GM18498 (cell line): ENCODE measurements at regions not wholly inside any gene's neighbourhood (a gene's known extent, or its start where the extent isn't known, plus 50 kb on each side); places are given as distances from the start of the nearest gene placed in this dataset.
"Not testable (repeated sequence)": the region's sequence is repeated elsewhere in the genome, so short reads cannot be mapped to it uniquely, and the experiment has no call there.

Experiments used
- ATAC-seq: cut with Tn5 transposase; IDR thresholded peaks from one replicate; pipeline ENCODE4 v1.9.1; 2021; ENCODE audit warnings: mild to moderate bottlenecking, moderate library complexity; ENCODE audit not compliant: unreplicated experiment

- ATAC-seq = no peak
Measured at GRCh38 chr13:73329355-73329754, 270.6 kb downstream of the KLF5 start.

DNA sequence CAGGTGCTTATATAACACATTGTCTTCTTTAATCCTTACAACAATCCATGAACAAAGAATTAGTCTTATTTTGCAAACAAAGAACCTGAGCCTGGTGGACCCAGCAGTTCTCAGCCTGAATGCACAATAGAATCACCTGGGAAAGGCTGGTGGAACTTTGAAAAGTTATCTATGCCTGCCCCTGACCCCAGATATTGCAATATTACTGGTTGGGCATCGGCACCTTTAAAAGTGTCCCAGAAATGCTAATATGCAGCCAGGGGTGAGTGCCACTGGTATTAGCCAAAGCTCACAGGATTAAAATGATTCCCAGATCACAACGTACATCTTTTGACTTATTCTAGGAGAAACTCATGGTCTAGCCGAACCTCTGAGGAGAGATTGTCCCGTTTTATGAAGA is 268.8 kb downstream of the KLF5 start:
- no peak for ATAC-seq

DNA sequence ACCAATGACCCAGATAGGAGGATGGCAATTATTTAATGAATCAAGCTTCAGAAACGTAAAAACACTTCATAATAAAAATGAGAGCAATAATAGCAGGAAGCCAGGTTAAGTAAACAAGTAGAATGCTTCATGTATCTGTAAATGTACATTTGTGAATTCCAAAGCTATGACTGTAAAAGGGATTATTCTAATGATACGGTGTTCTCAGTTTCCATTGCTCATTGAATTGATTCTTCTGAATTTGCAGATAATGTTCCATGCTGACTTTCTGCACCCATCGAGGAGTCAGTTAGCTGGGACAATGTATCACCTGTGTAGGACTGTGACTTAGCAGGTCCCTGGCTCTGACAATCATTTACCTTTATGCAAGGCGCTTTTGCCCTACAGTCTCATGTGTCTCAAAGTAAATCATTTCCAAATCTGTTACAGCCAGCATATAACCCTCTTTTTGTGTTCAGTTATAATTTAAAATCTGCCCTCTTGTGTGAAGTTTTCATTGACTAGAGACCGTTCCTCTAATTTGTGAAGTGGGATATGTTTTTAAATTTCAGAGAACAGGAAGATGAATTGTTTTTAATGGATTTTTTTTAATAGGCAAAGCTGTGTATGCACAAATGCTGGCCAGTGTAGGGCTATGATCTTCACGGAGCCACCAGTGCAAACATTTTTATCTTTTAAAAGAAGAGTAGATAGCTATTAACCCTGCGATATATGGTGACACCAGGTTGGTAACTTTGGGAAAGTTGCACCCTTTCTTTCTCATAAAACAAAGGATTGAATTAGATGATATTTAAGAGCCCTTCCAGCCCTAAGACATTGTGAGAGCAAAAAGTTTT is 267.1 kb downstream of the KLF5 start:
- ATAC-seq = peak; percentile 64

DNA sequence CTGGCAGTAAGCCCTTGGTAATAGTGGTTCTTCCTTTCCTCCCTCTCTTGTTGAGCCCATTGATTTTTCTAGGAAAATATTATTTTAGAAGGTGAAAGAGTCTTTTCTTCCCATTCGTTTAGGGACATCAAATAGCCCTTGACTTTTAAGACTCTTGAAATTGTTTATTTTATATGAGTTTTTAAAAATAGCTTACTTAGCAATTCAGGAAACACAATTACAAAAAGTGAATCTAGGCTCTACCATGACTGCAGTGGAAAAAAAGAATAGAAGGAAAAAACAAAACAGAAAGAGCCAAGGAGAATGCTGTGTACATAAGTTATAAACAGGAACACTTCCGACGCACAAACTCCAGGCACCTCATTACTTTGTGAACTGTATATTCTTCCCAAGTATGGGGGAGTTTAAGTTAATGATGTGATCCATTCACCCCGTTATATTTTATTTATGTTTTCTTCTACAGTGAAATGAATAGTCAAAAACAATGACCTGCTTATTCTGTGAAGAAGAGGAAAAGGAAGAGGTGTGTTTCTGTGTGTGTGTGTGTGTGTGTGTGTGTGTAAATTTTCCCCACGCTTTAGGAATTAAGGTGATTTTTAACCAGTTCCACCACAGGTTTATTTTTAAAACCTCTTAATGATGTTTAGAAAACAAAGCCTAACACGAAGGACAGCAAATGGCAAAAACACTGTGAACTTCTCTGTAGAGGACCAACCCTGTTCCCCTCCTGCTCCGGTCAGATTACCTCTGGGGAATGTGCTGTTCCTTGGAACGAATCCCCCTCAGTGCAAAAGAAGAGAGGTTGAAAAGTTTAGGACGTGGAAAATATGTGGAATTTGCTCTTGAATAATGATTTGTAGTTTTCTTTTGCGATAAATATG is 266.3 kb downstream of the KLF5 start:
- no peak for ATAC-seq

GRCh38 chr13:73323615-73324014 is 264.8 kb downstream of the KLF5 start:
- ATAC-seq = no peak

GRCh38 chr13:73321043-73321442 is 262.2 kb downstream of the KLF5 start:
- ATAC-seq = no peak

DNA sequence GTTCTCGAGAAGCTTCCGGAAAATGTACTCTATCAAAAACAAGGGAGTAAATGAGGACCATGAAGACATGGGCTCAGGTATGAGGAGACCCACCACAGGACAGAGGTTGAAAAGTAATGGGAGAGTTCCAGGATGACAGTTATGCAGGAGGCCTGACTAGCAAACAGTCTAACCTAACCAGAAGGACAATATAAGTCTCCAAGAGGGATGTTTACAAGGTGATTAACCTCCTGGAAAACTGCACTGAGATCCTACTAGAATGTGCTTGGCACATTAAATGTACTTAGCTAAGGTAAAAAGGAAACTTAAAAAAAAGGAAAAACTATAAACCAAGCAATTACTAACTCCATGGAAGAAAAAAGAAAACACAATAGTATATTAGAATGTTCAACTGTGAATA is 258.3 kb downstream of the KLF5 start:
- ATAC-seq = no peak

- ATAC-seq = no peak
Measured at GRCh38 chr13:73310366-73310765, 251.6 kb downstream of the KLF5 start.

DNA sequence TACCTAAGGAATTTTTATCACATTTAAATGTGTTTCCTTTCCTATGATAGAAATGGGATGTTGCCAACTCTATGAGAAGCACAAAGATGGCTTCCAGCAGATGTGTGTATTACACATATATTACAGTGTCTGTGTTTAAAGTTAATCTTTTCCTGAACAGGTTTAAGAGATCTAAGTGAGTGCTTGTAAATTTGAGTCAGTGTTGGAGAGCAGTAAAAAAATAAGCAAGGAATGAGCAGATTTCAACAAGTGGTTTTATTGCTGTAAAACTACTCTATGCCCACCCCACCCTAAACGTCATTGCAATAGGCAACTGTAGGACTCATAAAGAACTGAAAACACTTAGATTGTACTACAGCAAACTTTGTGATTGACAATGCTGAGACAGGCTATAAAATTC is 248.7 kb downstream of the KLF5 start:
- no peak for ATAC-seq

DNA sequence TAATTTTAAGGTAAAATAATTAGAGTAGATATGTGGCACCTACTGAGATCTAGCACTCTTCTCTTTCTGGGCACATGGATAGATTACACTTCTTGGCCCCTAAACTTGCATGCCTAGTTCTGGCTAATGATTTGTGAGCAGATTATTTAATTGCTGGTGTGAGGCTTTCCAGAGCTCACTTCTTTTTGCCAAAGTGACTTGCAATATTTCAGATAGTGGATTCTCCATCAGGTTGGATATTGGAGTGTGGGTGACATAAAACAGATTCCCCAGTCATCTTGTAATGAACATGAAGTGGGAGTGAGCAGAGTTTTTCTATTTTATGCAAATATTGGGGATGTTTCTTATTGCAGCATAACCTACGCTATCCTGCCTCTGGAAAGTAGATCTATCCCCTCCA is 247.9 kb downstream of the KLF5 start:
- no peak for ATAC-seq

DNA sequence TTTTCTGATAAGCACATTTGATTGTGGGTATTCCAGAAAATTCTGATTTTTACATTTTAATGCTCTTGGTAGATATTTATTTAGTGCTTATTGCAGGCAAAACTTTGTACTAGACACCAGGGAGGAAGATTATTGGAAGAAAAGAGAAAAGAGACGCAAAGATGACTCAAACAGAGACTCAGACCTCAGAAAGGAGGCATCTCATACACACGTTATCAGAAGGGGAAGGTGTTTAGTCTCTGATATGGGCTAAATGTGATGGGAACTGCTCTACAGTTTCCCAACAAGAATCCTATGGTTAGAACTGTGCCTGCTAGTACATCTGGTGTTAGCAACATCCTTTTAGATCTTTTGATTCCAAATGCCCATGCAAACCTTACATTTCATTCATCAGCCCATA is 245.6 kb downstream of the KLF5 start:
- ATAC-seq = no peak

- ATAC-seq = no peak
Measured at GRCh38 chr13:73303851-73304250, 245.0 kb downstream of the KLF5 start.

DNA sequence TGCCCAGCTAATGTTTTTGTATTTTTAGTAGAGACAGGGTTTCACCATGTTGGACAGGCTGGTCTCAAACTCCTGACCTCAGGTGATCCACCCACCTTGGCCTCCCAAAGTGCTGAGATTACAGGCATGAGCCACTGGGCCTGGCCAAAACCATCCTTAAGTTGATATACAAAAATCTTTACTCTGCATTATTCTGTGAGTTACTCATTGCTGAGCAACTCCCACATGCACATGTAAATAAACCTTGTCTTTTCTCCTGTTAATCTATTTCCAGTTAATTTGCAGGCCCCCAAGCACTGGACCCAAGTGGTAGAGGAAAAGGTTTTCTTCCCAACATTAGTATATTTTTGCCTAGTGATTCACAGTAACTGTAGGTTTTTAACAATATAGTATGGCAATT is 242.8 kb downstream of the KLF5 start:
- ATAC-seq = not testable (repeated sequence)

GRCh38 chr13:73300718-73301425 is 242.1 kb downstream of the KLF5 start:
- no peak for ATAC-seq

- ATAC-seq = no peak
Measured at GRCh38 chr13:73299787-73300186, 241.0 kb downstream of the KLF5 start.

- ATAC-seq = no peak
Measured at GRCh38 chr13:73293913-73294523, 235.2 kb downstream of the KLF5 start.

GRCh38 chr13:73292127-73292526 is 233.3 kb downstream of the KLF5 start:
- no peak for ATAC-seq

- ATAC-seq = no peak
Measured at GRCh38 chr13:73290844-73291243, 232.0 kb downstream of the KLF5 start.

GRCh38 chr13:73288596-73288995 is 229.8 kb downstream of the KLF5 start:
- ATAC-seq = no peak

GRCh38 chr13:73287831-73288230 is 229.0 kb downstream of the KLF5 start:
- no peak for ATAC-seq
